Kidney (tissue), 13 donors: ENCODE measurements at regions not wholly inside any gene's neighbourhood (a gene's known extent, or its start where the extent isn't known, plus 50 kb on each side); places are given as distances from the start of the nearest gene placed in this dataset.

Experiments
- DNase-seq, 5 donors: peaks; one replicate each; pipeline ENCODE4 v3.0.0-alpha.2; 2013 to 2020
- FAIRE-seq: peaks from 2 replicates; lab custom pipeline; 2012; peaks lifted over from hg19 to GRCh38; lab: Jason Lieb, UNC
- H3K27ac ChIP-seq, 2 donors: one replicate each; pipeline ENCODE4 v1.7.0; 2013; ENCODE audit warnings: low read depth in 2 of 2, low read length in 2 of 2, inconsistent platforms in 1 of 2
- H3K27me3 ChIP-seq: one replicate; pipeline ENCODE4 v1.7.1; 2013; ENCODE audit warnings: low read length, inconsistent platforms; ENCODE audit not compliant: control insufficient read depth, insufficient read depth
- H3K36me3 ChIP-seq, 3 donors: one replicate each; pipeline versions ENCODE4 v1.7.0 to v1.7.1; 2013; ENCODE audit warnings: low read length in 3 of 3, control low read depth in 1 of 3, inconsistent platforms in 1 of 3; ENCODE audit not compliant: insufficient read depth in 3 of 3, control insufficient read depth in 2 of 3
- H3K4me1 ChIP-seq, 3 donors: one replicate each; pipeline versions ENCODE4 v1.7.0 to v1.7.1; 2013; ENCODE audit warnings: low read length in 3 of 3, inconsistent platforms in 1 of 3, low read depth in 1 of 3; ENCODE audit not compliant: control insufficient read depth in 2 of 3, insufficient read depth in 2 of 3
- H3K4me3 ChIP-seq, 3 donors: one replicate each; pipeline versions ENCODE4 v1.7.0 to v1.8.1; 2013; ENCODE audit warnings: low read length in 3 of 3, control low read depth in 1 of 3, inconsistent platforms in 1 of 3
- H3K9ac ChIP-seq, 3 donors: one replicate each; pipeline versions ENCODE4 v1.7.0 to v1.7.1; 2013; ENCODE audit warnings: low read length in 3 of 3, control low read depth in 1 of 3, inconsistent platforms in 1 of 3
- H3K9me3 ChIP-seq, 3 donors: one replicate each; pipeline versions ENCODE4 v1.7.0 to v1.7.1; 2013; ENCODE audit warnings: low read length in 3 of 3, control low read depth in 1 of 3, inconsistent platforms in 1 of 3; ENCODE audit not compliant: control insufficient read depth in 2 of 3, insufficient read depth in 1 of 3
- intact Hi-C: fragments of 100-400 bp; cut with DNase I; formaldehyde crosslinking; loops from one replicate; pipeline ENCODE4 v1.11.1; 2022
- TF ChIP-seq, protein P1 (sequence below): IDR thresholded peaks from 3 replicates; pipeline ENCODE4 v1.5.1; 2012; ENCODE audit warnings: mild to moderate bottlenecking, moderate library complexity, borderline replicate concordance; ENCODE audit not compliant: insufficient read depth; ENCODE audit errors: extremely low read depth
- donor health status: control.
- donor health status: control.
- donor health status: control.
- donor health status: control.
- donor health status: control.
- donor health status: DM: yes; HTN: yes; CAD: no.
- donor health status: Normal renal cell carcinoma (clear cell type).

DNA sequence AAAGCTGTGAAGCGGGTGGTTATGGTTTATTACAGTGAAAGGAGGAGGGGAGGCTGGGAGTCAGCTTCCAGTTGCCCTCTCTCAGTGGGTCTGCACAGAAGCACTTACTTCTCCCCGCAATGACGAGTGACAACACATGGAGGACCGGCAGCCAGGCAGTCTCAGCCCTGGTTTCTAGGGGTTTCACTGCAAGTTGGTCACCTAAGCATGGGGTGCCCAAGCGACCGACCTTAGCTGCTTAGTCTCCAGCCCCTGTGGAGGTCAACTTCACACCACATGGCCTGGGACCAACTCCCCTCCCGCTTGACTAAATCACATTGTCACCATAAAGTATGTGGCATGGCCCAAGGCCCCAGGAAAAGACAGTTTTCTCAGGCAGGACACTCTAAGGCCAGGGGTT is 99.9 kb upstream of the ZNF32 start:
- Histone ChIP-seq H3K4me1 (no peaks in the 10 kb centered on the region), H3K27ac (no peak overlapping the region), H3K27me3 (no peaks in the 10 kb centered on the region), H3K4me3 (no peak overlapping the region), H3K9ac (no peak overlapping the region), H3K9me3 (no peaks in the 10 kb centered on the region), H3K36me3 (no peaks in the 10 kb centered on the region)
- FAIRE-seq (no peak), DNase-seq (no peak)
- intact Hi-C loops, result no loop called here
- TF ChIP-seq, protein P1, sequence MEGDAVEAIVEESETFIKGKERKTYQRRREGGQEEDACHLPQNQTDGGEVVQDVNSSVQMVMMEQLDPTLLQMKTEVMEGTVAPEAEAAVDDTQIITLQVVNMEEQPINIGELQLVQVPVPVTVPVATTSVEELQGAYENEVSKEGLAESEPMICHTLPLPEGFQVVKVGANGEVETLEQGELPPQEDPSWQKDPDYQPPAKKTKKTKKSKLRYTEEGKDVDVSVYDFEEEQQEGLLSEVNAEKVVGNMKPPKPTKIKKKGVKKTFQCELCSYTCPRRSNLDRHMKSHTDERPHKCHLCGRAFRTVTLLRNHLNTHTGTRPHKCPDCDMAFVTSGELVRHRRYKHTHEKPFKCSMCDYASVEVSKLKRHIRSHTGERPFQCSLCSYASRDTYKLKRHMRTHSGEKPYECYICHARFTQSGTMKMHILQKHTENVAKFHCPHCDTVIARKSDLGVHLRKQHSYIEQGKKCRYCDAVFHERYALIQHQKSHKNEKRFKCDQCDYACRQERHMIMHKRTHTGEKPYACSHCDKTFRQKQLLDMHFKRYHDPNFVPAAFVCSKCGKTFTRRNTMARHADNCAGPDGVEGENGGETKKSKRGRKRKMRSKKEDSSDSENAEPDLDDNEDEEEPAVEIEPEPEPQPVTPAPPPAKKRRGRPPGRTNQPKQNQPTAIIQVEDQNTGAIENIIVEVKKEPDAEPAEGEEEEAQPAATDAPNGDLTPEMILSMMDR, result no peak

DNA sequence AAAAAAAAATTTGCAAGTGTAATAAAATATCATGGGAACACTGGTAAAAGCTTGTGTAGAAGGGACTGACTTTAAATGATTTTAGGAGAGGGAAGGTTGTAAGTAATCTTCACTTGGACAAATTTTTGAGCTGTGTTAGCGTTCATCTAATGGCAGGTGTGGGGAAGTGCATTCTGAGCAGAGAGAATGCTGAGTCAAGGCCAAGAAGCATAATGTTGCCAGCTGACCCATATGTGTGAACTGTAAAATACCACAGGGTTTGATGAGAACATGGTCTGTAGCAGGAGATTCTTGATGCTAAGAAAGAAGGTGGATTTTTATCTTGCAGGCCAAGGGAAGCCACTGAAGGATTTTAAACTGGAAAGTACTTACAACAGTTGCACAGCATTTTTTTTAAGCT is 98.2 kb upstream of the ZNF32 start:
- H3K9me3 ChIP-seq, result no peaks in the 10 kb centered on the region
- no peak overlapping the region for H3K27ac ChIP-seq
- no peaks in the 10 kb centered on the region for H3K4me1 ChIP-seq
- TF ChIP-seq, protein P1, result no peak
- no peaks in the 10 kb centered on the region for H3K27me3 ChIP-seq
- FAIRE-seq, result no peak
- no peaks in the 10 kb centered on the region for H3K36me3 ChIP-seq
- no peak overlapping the region for H3K9ac ChIP-seq
- intact Hi-C loops, result no loop called here
- no peak for DNase-seq
- no peak overlapping the region for H3K4me3 ChIP-seq

DNA sequence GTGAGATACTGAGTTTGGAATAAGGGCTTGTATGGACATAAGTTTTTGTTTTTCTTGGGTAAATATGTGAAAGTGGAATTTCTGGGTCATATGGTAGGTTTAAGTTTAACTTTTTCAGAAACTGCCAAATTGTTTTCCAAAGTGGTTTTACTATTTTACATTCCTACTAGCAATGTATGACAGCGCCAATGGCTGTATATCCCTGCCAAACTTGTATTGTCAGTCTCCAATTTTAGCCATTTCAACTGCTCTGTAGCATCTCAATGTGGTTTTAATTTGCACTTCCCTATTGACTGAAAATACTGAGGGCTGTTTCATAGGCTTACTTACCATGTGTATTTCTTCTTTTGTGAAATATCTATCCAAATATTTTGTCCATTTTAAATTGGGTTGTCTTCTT is 90.5 kb upstream of the ZNF32 start:
- Histone ChIP-seq H3K9me3 (no peaks in the 10 kb centered on the region), H3K4me3 (no peak overlapping the region)
- FAIRE-seq, result no peak

DNA sequence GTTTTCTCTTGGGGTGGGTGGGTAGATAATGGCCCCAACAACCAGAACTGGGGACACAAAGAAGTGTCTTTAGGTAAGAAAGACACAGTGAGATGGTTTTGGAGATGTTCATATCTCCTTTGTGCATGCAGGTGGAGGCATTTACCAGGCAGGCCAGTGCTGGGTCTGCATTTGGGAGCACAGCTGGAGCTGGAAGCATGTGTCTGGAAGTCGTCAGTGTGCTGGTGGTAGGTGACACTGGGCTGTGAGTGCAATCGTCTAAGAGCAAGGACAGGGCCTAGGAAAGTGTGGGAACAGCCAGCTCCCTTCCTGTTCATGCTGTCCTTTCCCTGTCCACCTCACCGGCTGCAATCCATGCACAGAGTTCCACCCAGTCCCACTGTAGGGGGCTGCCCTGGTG is 88.3 kb upstream of the ZNF32 start:
- TF ChIP-seq, protein P1, result no peak
- Histone ChIP-seq H3K9me3 (peaks cover 0 to 1% (median 0%) of the 10 kb centered on the region in 3 donors), H3K4me1 (no peaks in the 10 kb centered on the region), H3K4me3 (no peak overlapping the region), H3K27ac (no peak overlapping the region), H3K27me3 (no peaks in the 10 kb centered on the region), H3K36me3 (no peaks in the 10 kb centered on the region), H3K9ac (no peak overlapping the region)
- intact Hi-C loops, result no loop called here
- DNase-seq, result no peak
- FAIRE-seq, result no peak

More for the DNA sequence above, 90.5 kb upstream of the ZNF32 start:
- no peaks in the 10 kb centered on the region for H3K36me3 ChIP-seq
- no peak overlapping the region for H3K9ac ChIP-seq
- TF ChIP-seq, protein P1, result no peak
- H3K4me1 ChIP-seq, result no peaks in the 10 kb centered on the region
- intact Hi-C loops, result no loop called here
- no peak overlapping the region for H3K27ac ChIP-seq
- H3K27me3 ChIP-seq, result no peaks in the 10 kb centered on the region
- DNase-seq, result no peak
